ENCODE measurements at regions not wholly inside any gene's neighbourhood (a gene's known extent, or its start where the extent isn't known, plus 50 kb on each side); places are given as distances from the start of the nearest gene placed in this dataset.

- TF ChIP-seq POLR2AphosphoS5 (IDR thresholded peaks at IDR 0.05) (no peak), CTCF (IDR thresholded peaks at IDR 0.05) (no peak), POLR2A (IDR thresholded peaks at IDR 0.05) (no peak)
These were observed 75.3 kb upstream of the ZDHHC17 start for GRCh38 chr12:76688631-76689030.
